ENCODE measurements at regions not wholly inside any gene's neighbourhood (a gene's known extent, or its start where the extent isn't known, plus 50 kb on each side); places are given as distances from the start of the nearest gene placed in this dataset.
"Not testable (repeated sequence)": the region's sequence is repeated elsewhere in the genome, so short reads cannot be mapped to it uniquely, and the experiment has no call there.

- TF ChIP-seq CTCF, POLR2A (IDR thresholded peaks at IDR 0.05): not testable (repeated sequence)
Observed at GRCh38 chr1:228892200-228892599, 156.9 kb downstream of the RHOU start.

Measured in ovary (tissue), 3 donors.